A673 (cell line): ENCODE measurements at regions not wholly inside any gene's neighbourhood (a gene's known extent, or its start where the extent isn't known, plus 50 kb on each side); places are given as distances from the start of the nearest gene placed in this dataset.

Experiments
- BruUV-seq: library from RNA; stranded (reverse); fragments of 400-500 nt; replicated peaks from 2 replicates; lab custom pipeline; 2021; lab: Mats Ljungman, UMichigan
- CTCF ChIA-PET: fragments of 300-600 bp; sonication (Branson Sonifier 250); formaldehyde crosslinking; loops from one replicate; lab custom pipeline; 2022; ENCODE audit warnings: antibody characterized with exemption; lab: Charles Lee
- POLR2A ChIA-PET: fragments of 300-600 bp; sonication (Branson Sonifier 250); formaldehyde crosslinking; loops from one replicate; lab custom pipeline; 2022; ENCODE audit warnings: antibody characterized with exemption; ENCODE audit not compliant: low non-redundant PET; lab: Charles Lee
- DNase-seq: peaks from one replicate; pipeline ENCODE4 v3.0.0-alpha.2; 2015; ENCODE audit warnings: low spot score
- H3K27ac ChIP-seq: fragments of 200-600 bp; sonication (generic); 2 replicates; pipeline ENCODE4 v1.5.1; 2016; ENCODE audit warnings: mixed run types, low read depth, mild to moderate bottlenecking, mixed read lengths, antibody characterized with exemption, low read length; ENCODE audit not compliant: poor library complexity, severe bottlenecking
- H3K27me3 ChIP-seq: fragments of 200-600 bp; sonication (generic); replicated peaks from 2 replicates; pipeline ENCODE4 v1.6.1; 2017; ENCODE audit warnings: mixed run types, low read depth, mild to moderate bottlenecking, mixed read lengths, antibody characterized with exemption, low read length; ENCODE audit not compliant: insufficient read depth, poor library complexity
- H3K36me3 ChIP-seq: fragments of 200-600 bp; sonication (generic); 2 replicates; pipeline ENCODE4 v1.6.1; 2016; ENCODE audit warnings: mixed run types, mild to moderate bottlenecking, mixed read lengths, antibody characterized with exemption, low read length; ENCODE audit not compliant: insufficient read depth, poor library complexity, severe bottlenecking
- H3K4me1 ChIP-seq: fragments of 200-600 bp; sonication (generic); 2 replicates; pipeline ENCODE4 v1.6.1; 2017; ENCODE audit warnings: mixed run types, mild to moderate bottlenecking, mixed read lengths, antibody characterized with exemption, low read length; ENCODE audit not compliant: insufficient read depth, poor library complexity, severe bottlenecking
- H3K4me3 ChIP-seq: fragments of 200-600 bp; sonication (generic); 2 replicates; pipeline ENCODE4 v1.5.1; 2016; ENCODE audit warnings: low read depth, mixed run types, mild to moderate bottlenecking, mixed read lengths, low read length; ENCODE audit not compliant: poor library complexity, severe bottlenecking
- H3K9me3 ChIP-seq: fragments of 200-600 bp; sonication (generic); 2 replicates; pipeline ENCODE4 v1.6.1; 2016; ENCODE audit warnings: mixed run types, low read depth, mild to moderate bottlenecking, mixed read lengths, antibody characterized with exemption, low read length; ENCODE audit not compliant: poor library complexity, severe bottlenecking
- EZH2 ChIP-seq: fragments of 200-600 bp; sonication (generic); IDR thresholded peaks from 2 replicates; pipeline ENCODE4 v1.6.1; 2017; ENCODE audit warnings: borderline replicate concordance, low read depth, mild to moderate bottlenecking, mixed read lengths, antibody characterized with exemption, low read length; ENCODE audit not compliant: poor library complexity, severe bottlenecking
- intact Hi-C: fragments of 100-400 bp; cut with micrococcal nuclease; formaldehyde crosslinking; loops from one replicate; pipeline ENCODE4 v1.10.0; 2022; ENCODE audit not compliant: unreplicated experiment
- TF ChIP-seq, protein P1 (sequence below): fragments of 300-800, 200-600 bp; sonication (generic); conservative IDR thresholded peaks from 2 replicates; pipeline ENCODE4 v1.5.1; 2017; ENCODE audit warnings: low read depth, mild to moderate bottlenecking, antibody characterized with exemption, low read length, moderate library complexity, mixed read lengths

GRCh38 chr2:156136566-156136965 lies 196.0 kb downstream of the NR4A2 start:
- Histone ChIP-seq H3K9me3 (no peaks in the 10 kb centered on the region), H3K27ac (no peak overlapping the region), H3K4me1 (no peaks in the 10 kb centered on the region), H3K27me3 (peaks cover 4% of the 10 kb centered on the region), H3K36me3 (no peaks in the 10 kb centered on the region), H3K4me3 (no peak overlapping the region)
- no TSS peak for BruUV-seq
- no peak for TF ChIP-seq EZH2
- TF ChIP-seq, protein P1, sequence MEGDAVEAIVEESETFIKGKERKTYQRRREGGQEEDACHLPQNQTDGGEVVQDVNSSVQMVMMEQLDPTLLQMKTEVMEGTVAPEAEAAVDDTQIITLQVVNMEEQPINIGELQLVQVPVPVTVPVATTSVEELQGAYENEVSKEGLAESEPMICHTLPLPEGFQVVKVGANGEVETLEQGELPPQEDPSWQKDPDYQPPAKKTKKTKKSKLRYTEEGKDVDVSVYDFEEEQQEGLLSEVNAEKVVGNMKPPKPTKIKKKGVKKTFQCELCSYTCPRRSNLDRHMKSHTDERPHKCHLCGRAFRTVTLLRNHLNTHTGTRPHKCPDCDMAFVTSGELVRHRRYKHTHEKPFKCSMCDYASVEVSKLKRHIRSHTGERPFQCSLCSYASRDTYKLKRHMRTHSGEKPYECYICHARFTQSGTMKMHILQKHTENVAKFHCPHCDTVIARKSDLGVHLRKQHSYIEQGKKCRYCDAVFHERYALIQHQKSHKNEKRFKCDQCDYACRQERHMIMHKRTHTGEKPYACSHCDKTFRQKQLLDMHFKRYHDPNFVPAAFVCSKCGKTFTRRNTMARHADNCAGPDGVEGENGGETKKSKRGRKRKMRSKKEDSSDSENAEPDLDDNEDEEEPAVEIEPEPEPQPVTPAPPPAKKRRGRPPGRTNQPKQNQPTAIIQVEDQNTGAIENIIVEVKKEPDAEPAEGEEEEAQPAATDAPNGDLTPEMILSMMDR: no peak
- no peak for DNase-seq
- ChIA-PET CTCF (no interaction called here), POLR2A (no interaction called here)
- intact Hi-C loops: no loop called here

DNA sequence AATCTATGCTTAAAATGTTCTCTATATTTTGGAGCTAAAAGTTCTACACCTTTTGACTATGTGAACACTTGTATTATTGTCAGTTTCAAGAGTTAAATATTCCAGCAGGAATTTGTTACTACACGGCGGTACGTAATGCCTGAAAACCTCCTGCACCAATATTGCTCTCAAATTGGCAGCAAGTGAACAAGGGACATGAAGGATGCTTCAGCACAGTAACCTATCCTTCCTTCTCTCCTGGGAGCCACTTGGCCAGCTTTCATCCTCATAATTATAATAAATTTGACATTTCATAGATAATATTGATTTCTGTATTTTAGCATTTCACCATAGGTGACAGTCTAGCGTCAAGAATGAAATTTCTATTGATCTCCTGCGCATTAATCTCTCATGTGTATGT lies 197.6 kb downstream of the NR4A2 start:
- ChIA-PET CTCF (no interaction called here), POLR2A (no interaction called here)
- intact Hi-C loops: no loop called here
- no peaks in the 10 kb centered on the region for H3K9me3 ChIP-seq
- DNase-seq: no peak
- no peaks in the 10 kb centered on the region for H3K4me1 ChIP-seq
- TF ChIP-seq EZH2: no peak
- TF ChIP-seq, protein P1: no peak
- peaks cover 4% of the 10 kb centered on the region for H3K27me3 ChIP-seq
- no peak overlapping the region for H3K4me3 ChIP-seq
- H3K27ac ChIP-seq: no peak overlapping the region
- BruUV-seq: no TSS peak
- no peaks in the 10 kb centered on the region for H3K36me3 ChIP-seq

GRCh38 chr2:156132941-156133340 lies 199.6 kb downstream of the NR4A2 start:
- intact Hi-C loops: no loop called here
- H3K4me3 ChIP-seq: no peak overlapping the region
- no TSS peak for BruUV-seq
- H3K4me1 ChIP-seq: no peaks in the 10 kb centered on the region
- TF ChIP-seq EZH2: no peak
- TF ChIP-seq, protein P1: no peak
- H3K27me3 ChIP-seq: peaks cover 4% of the 10 kb centered on the region
- no peaks in the 10 kb centered on the region for H3K9me3 ChIP-seq
- H3K27ac ChIP-seq: no peak overlapping the region
- no peak for DNase-seq
- POLR2A ChIA-PET: no interaction called here
- CTCF ChIA-PET: no interaction called here
- no peaks in the 10 kb centered on the region for H3K36me3 ChIP-seq
